ENCODE measurements at regions not wholly inside any gene's neighbourhood (a gene's known extent, or its start where the extent isn't known, plus 50 kb on each side); places are given as distances from the start of the nearest gene placed in this dataset.

DNA sequence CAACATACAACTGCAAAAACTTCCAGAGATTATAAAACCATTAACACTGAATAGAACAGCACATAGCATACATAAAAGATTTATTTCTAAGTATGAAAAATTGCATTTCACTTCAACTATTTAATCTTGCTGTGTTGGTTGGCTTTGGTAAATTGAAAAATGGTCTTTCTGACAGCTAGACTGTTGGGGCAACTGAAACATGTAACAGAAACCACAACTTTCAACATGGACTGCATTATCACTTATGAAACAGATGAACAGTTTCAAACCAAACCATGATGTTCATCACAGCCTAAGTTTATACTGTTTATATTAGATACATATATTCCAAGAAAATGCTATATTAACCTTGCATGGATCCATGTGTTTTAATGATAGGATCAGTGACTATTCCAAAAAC lies 324.1 kb upstream of the PCDH9 start:
- no peaks in the 10 kb centered on the region for H3K9me1 ChIP-seq (ENCODE audit: control insufficient read depth, extremely low read depth, insufficient read depth, low read length)
- no peaks in the 10 kb centered on the region for H3K4me1 ChIP-seq (ENCODE audit: control insufficient read depth, extremely low read depth, insufficient read depth, low read length)
- no peaks in the 10 kb centered on the region for H3K36me3 ChIP-seq (ENCODE audit: control insufficient read depth in 2 of 2, extremely low read depth in 1 of 2, insufficient read depth in 2 of 2, low read length in 2 of 2)
- dilution Hi-C loops (cut with MboI; ENCODE audit: extremely low pct_ligation_motif_present, low sequenced_read_pairs): no loop called here
- FAIRE-seq (no peak), DNase-seq (ENCODE audit: low read depth, low spot score) (no peak)
- no peak overlapping the region for H3K9ac ChIP-seq (ENCODE audit: control insufficient read depth, extremely low read depth, insufficient read depth, low read length)
- H4K20me1 ChIP-seq (ENCODE audit: control insufficient read depth, extremely low read depth, insufficient read depth, low read length): no peaks in the 10 kb centered on the region
- H3K4me2 ChIP-seq (ENCODE audit: control insufficient read depth, extremely low read depth, insufficient read depth, low read depth, low read length): no peak overlapping the region
- H3K9me3 ChIP-seq (ENCODE audit: control insufficient read depth, low read depth, low read length): no peaks in the 10 kb centered on the region
- H3K4me3 ChIP-seq (ENCODE audit: control insufficient read depth in 2 of 3, extremely low read depth in 1 of 3, insufficient read depth in 2 of 3, low read depth in 1 of 3, low read length in 3 of 3): no peak overlapping the region
- H3K27me3 ChIP-seq (ENCODE audit: control insufficient read depth, extremely low read depth, insufficient read depth, low read length): no peaks in the 10 kb centered on the region
- no peaks in the 10 kb centered on the region for H3K79me2 ChIP-seq (ENCODE audit: control insufficient read depth, insufficient read depth, low read length)
- TF ChIP-seq EZH2 (IDR thresholded peaks at IDR 0.05; ENCODE audit: low read length): no peak
- TF ChIP-seq, protein P1, sequence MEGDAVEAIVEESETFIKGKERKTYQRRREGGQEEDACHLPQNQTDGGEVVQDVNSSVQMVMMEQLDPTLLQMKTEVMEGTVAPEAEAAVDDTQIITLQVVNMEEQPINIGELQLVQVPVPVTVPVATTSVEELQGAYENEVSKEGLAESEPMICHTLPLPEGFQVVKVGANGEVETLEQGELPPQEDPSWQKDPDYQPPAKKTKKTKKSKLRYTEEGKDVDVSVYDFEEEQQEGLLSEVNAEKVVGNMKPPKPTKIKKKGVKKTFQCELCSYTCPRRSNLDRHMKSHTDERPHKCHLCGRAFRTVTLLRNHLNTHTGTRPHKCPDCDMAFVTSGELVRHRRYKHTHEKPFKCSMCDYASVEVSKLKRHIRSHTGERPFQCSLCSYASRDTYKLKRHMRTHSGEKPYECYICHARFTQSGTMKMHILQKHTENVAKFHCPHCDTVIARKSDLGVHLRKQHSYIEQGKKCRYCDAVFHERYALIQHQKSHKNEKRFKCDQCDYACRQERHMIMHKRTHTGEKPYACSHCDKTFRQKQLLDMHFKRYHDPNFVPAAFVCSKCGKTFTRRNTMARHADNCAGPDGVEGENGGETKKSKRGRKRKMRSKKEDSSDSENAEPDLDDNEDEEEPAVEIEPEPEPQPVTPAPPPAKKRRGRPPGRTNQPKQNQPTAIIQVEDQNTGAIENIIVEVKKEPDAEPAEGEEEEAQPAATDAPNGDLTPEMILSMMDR (optimal IDR thresholded peaks at IDR 0.05 in 1 of 3, IDR thresholded peaks at IDR 0.05 in 1 of 3, conservative IDR thresholded peaks at IDR 0.05 in 1 of 3; ENCODE audit: extremely low read depth in 1 of 3, insufficient read depth in 2 of 3, low read length in 3 of 3): no peak
- no peak overlapping the region for H2AFZ ChIP-seq (ENCODE audit: control insufficient read depth, low read length)
- H3K27ac ChIP-seq (ENCODE audit: control insufficient read depth, insufficient read depth, low read length): no peak overlapping the region

DNA sequence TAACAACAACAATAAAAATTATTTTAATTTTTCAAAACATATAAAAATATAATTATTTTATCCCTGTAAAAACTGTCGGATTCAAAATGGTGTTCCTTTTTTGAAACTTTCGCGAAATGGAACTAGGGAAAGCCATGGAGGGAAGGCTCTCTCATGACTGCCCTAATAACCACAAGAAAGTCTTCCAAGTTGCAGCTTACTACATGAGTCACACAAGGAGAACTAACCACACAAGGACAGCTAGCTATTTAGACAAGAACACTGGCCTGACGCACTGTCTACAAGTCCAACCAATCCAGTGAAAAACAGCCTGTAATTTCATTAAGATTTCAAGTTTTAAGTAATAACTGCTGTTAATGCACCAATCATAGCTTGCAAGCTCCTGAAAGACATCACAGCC lies 319.2 kb upstream of the PCDH9 start:
- DNase-seq (ENCODE audit: low read depth, low spot score) (no peak), FAIRE-seq (no peak)
- no peaks in the 10 kb centered on the region for H3K79me2 ChIP-seq (ENCODE audit: control insufficient read depth, insufficient read depth, low read length)

More for the DNA sequence above, 319.2 kb upstream of the PCDH9 start:
- Histone ChIP-seq H3K9ac (ENCODE audit: control insufficient read depth, extremely low read depth, insufficient read depth, low read length) (no peak overlapping the region), H3K27ac (ENCODE audit: control insufficient read depth, insufficient read depth, low read length) (no peak overlapping the region), H3K9me1 (ENCODE audit: control insufficient read depth, extremely low read depth, insufficient read depth, low read length) (no peaks in the 10 kb centered on the region), H3K4me3 (ENCODE audit: control insufficient read depth in 2 of 3, extremely low read depth in 1 of 3, insufficient read depth in 2 of 3, low read depth in 1 of 3, low read length in 3 of 3) (no peak overlapping the region), H3K4me2 (ENCODE audit: control insufficient read depth, extremely low read depth, insufficient read depth, low read depth, low read length) (no peak overlapping the region), H3K9me3 (ENCODE audit: control insufficient read depth, low read depth, low read length) (no peaks in the 10 kb centered on the region), H2AFZ (ENCODE audit: control insufficient read depth, low read length) (no peak overlapping the region), H3K27me3 (ENCODE audit: control insufficient read depth, extremely low read depth, insufficient read depth, low read length) (no peaks in the 10 kb centered on the region), H3K36me3 (ENCODE audit: control insufficient read depth in 2 of 2, extremely low read depth in 1 of 2, insufficient read depth in 2 of 2, low read length in 2 of 2) (no peaks in the 10 kb centered on the region), H4K20me1 (ENCODE audit: control insufficient read depth, extremely low read depth, insufficient read depth, low read length) (no peaks in the 10 kb centered on the region), H3K4me1 (ENCODE audit: control insufficient read depth, extremely low read depth, insufficient read depth, low read length) (no peaks in the 10 kb centered on the region)
- TF ChIP-seq, protein P1 (optimal IDR thresholded peaks at IDR 0.05 in 1 of 3, IDR thresholded peaks at IDR 0.05 in 1 of 3, conservative IDR thresholded peaks at IDR 0.05 in 1 of 3; ENCODE audit: extremely low read depth in 1 of 3, insufficient read depth in 2 of 3, low read length in 3 of 3): no peak
- no peak for TF ChIP-seq EZH2 (IDR thresholded peaks at IDR 0.05; ENCODE audit: low read length)
- dilution Hi-C loops (cut with MboI; ENCODE audit: extremely low pct_ligation_motif_present, low sequenced_read_pairs): no loop called here

Measured in keratinocyte (primary cell).